DOHH2 (cell line): ENCODE measurements at regions not wholly inside any gene's neighbourhood (a gene's known extent, or its start where the extent isn't known, plus 50 kb on each side); places are given as distances from the start of the nearest gene placed in this dataset.

Source experiments
- CTCF ChIP-seq: fragments of 200-600 bp; sonication (generic); IDR thresholded peaks from one replicate; pipeline ENCODE4 v1.5.1; 2014; ENCODE audit warnings: antibody characterized with exemption, mild to moderate bottlenecking, low read depth, low read length; ENCODE audit not compliant: poor library complexity, severe bottlenecking
- EZH2phosphoT487 ChIP-seq: fragments of 200-600 bp; sonication (generic); IDR thresholded peaks from 2 replicates; pipeline ENCODE4 v1.6.1; 2017; ENCODE audit warnings: borderline replicate concordance, mild to moderate bottlenecking, antibody characterized with exemption, low read length, moderate library complexity, mixed read lengths

GRCh38 chr13:50522506-50522905, 321.0 kb downstream of the DLEU7 start:
- TF ChIP-seq CTCF, result no peak
- TF ChIP-seq EZH2phosphoT487, result no peak
